HepG2 (cell line): ENCODE measurements at regions not wholly inside any gene's neighbourhood (a gene's known extent, or its start where the extent isn't known, plus 50 kb on each side); places are given as distances from the start of the nearest gene placed in this dataset.

Experiments
- ATAC-seq: fragments of 200-7000 bp; cut with Tn5 transposase; 3 replicates; pipeline ENCODE4 v1.9.1; 2020; ENCODE audit warnings: mild to moderate bottlenecking, moderate library complexity
- BruUV-seq: library from RNA; stranded (reverse); fragments of 400-500 nt; replicated peaks from 2 replicates; lab custom pipeline; 2021; lab: Mats Ljungman, UMichigan
- CTCF ChIA-PET: fragments of 300-600 bp; formaldehyde crosslinking; extraction: SDS; loops from one replicate; lab custom pipeline; 2021; ENCODE audit warnings: low total read pairs, inconsistent platforms, low intra/inter-chr PET ratio; lab: Yijun Ruan, JAX
- POLR2A ChIA-PET: fragments of 350-600 bp; sonication (Branson Sonifier 250); formaldehyde crosslinking; loops from one replicate; lab custom pipeline; 2020; ENCODE audit warnings: antibody characterized with exemption, inconsistent platforms; lab: Yijun Ruan, JAX
- DNase-seq: peaks from one replicate; pipeline ENCODE4 v3.0.0-alpha.2; 2015; ENCODE audit warnings: low spot score
- FAIRE-seq: peaks from 3 replicates; lab custom pipeline; 2011; peaks lifted over from hg19 to GRCh38; lab: Jason Lieb, UNC
- H2AFZ ChIP-seq: one replicate; pipeline ENCODE4 v1.6.1; 2011; ENCODE audit warnings: low read length, inconsistent platforms
- H3K27ac ChIP-seq: fragments of 300-600 bp; 3 replicates; pipeline ENCODE4 v1.8.0; 2011; ENCODE audit warnings: mixed run types, mild to moderate bottlenecking, mixed read lengths, low read length, inconsistent platforms; ENCODE audit not compliant: insufficient read depth; ENCODE audit errors: extremely low read length
- H3K27me3 ChIP-seq, 2 experiments: fragments of 200-600 bp in 1 of 2; 2 replicates in 1 of 2; 3 replicates in 1 of 2; pipeline versions ENCODE4 v1.6.0 to v1.8.0; 2011; ENCODE audit warnings: low read length in 2 of 2, mild to moderate bottlenecking in 2 of 2, moderate library complexity in 2 of 2, inconsistent platforms in 1 of 2; ENCODE audit not compliant: insufficient read depth in 2 of 2, control insufficient read depth in 1 of 2
- H3K36me3 ChIP-seq, 2 experiments: fragments of 200-600 bp in 1 of 2; replicated peaks in 1 of 2; 2 replicates in 1 of 2; 3 replicates in 1 of 2; pipeline versions ENCODE4 v1.5.1 to v1.8.0; 2011; ENCODE audit warnings: low read length in 2 of 2, inconsistent platforms in 1 of 2; ENCODE audit not compliant: insufficient read depth in 2 of 2, control insufficient read depth in 1 of 2
- H3K4me1 ChIP-seq: 2 replicates; pipeline ENCODE4 v1.5.1; 2012; ENCODE audit warnings: low read length, inconsistent platforms; ENCODE audit not compliant: insufficient read depth
- H3K4me2 ChIP-seq: 2 replicates; pipeline ENCODE4 v1.6.0; 2011; ENCODE audit warnings: low read depth, low read length, inconsistent platforms
- H3K4me3 ChIP-seq, 3 experiments: fragments of 200-600 bp in 1 of 3; sonication (generic), shearing (Covaris generic) in 1 of 3; replicated peaks in 1 of 3; 2 replicates each; pipeline ENCODE4 v1.5.1; 2011 to 2016; ENCODE audit warnings: low read length in 3 of 3, inconsistent platforms in 2 of 3, low read depth in 2 of 3, mild to moderate bottlenecking in 2 of 3, control low read depth in 1 of 3, mixed read lengths in 1 of 3; ENCODE audit not compliant: insufficient read depth in 1 of 3
- H3K79me2 ChIP-seq: one replicate; pipeline ENCODE4 v1.6.1; 2011; ENCODE audit warnings: low read length, inconsistent platforms; ENCODE audit not compliant: insufficient read depth
- H3K9ac ChIP-seq: 2 replicates; pipeline ENCODE4 v1.6.0; 2011; ENCODE audit warnings: mild to moderate bottlenecking, low read depth, low read length, inconsistent platforms; ENCODE audit not compliant: insufficient read depth
- H3K9me3 ChIP-seq: 2 replicates; pipeline ENCODE4 v1.5.1; 2012; ENCODE audit warnings: mild to moderate bottlenecking, low read length
- H4K20me1 ChIP-seq: 2 replicates; pipeline ENCODE4 v1.6.0; 2011; ENCODE audit warnings: inconsistent platforms, mild to moderate bottlenecking, low read length, moderate library complexity; ENCODE audit not compliant: insufficient read depth
- BRD4 ChIP-seq: sonication (generic); formaldehyde crosslinking; IDR thresholded peaks from 2 replicates; pipeline ENCODE4 v1.4.0; 2020; ENCODE audit warnings: missing genetic modification reagents
- DR1 ChIP-seq: sonication (generic); formaldehyde crosslinking; IDR thresholded peaks from 2 replicates; pipeline ENCODE4 v1.8.0; 2021; ENCODE audit warnings: mild to moderate bottlenecking, missing genetic modification reagents, inconsistent platforms
- EED ChIP-seq: sonication (generic); formaldehyde crosslinking; IDR thresholded peaks from 2 replicates; pipeline ENCODE4 v1.5.0; 2020; ENCODE audit warnings: mild to moderate bottlenecking, missing genetic modification reagents
- HNRNPLL ChIP-seq: fragments of 200-400 bp; formaldehyde crosslinking; IDR thresholded peaks from 2 replicates; pipeline ENCODE4 v1.6.1; 2017; ENCODE audit warnings: mild to moderate bottlenecking, low read depth, low read length; ENCODE audit not compliant: poor library complexity, severe bottlenecking
- NCOA1 ChIP-seq: sonication (generic); formaldehyde crosslinking; IDR thresholded peaks from 2 replicates; pipeline ENCODE4 v1.9.0; 2021; ENCODE audit warnings: missing genetic modification reagents
- SP140L ChIP-seq: sonication (generic); formaldehyde crosslinking; IDR thresholded peaks from 2 replicates; pipeline ENCODE4 v1.4.0; 2020; ENCODE audit warnings: missing genetic modification reagents, borderline replicate concordance
- TCF7 ChIP-seq: sonication (generic); IDR thresholded peaks from 2 replicates; pipeline ENCODE4 v1.6.1; 2016; ENCODE audit warnings: antibody characterized with exemption, low read depth
- ZNF777 ChIP-seq: sonication (generic); formaldehyde crosslinking; IDR thresholded peaks from 2 replicates; pipeline ENCODE4 v1.4.0; 2020; ENCODE audit warnings: missing genetic modification reagents
- WGBS: methylation state at CpG from one replicate; pipeline ENCODE4 v1.1.6; 2017; ENCODE audit warnings: low lambda C conversion rate; 5-methylcytosine and 5-hydroxymethylcytosine counted together
- in situ Hi-C: cut with HindIII; loops from 2 replicates; pipeline ENCODE4 v1.10.0; 2017; ENCODE audit warnings: low pct_unique_long_range_greater_than_20kb; ENCODE audit not compliant: extremely low pct_ligation_motif_present
- intact Hi-C: fragments of 100-400 bp; cut with micrococcal nuclease; formaldehyde crosslinking; loops from one replicate; pipeline ENCODE4 v1.10.0; 2022; ENCODE audit not compliant: unreplicated experiment
- TF ChIP-seq, protein P1 (sequence below): sonication (generic); formaldehyde crosslinking; conservative IDR thresholded peaks from 2 replicates; pipeline ENCODE4 v1.4.0; 2020; ENCODE audit warnings: missing genetic modification reagents
- TF ChIP-seq, protein P2 (sequence below): sonication (generic); formaldehyde crosslinking; IDR thresholded peaks from 2 replicates; pipeline ENCODE4 v1.4.0; 2020; ENCODE audit warnings: missing genetic modification reagents, borderline replicate concordance

- TF ChIP-seq SP140L (CRISPR knock-in tag), result no peak
- TF ChIP-seq NCOA1 (CRISPR knock-in tag), result no peak
- no peak for TF ChIP-seq DR1 (CRISPR knock-in tag)
- TF ChIP-seq, protein P1, sequence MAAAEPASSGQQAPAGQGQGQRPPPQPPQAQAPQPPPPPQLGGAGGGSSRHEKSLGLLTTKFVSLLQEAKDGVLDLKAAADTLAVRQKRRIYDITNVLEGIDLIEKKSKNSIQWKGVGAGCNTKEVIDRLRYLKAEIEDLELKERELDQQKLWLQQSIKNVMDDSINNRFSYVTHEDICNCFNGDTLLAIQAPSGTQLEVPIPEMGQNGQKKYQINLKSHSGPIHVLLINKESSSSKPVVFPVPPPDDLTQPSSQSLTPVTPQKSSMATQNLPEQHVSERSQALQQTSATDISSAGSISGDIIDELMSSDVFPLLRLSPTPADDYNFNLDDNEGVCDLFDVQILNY (CRISPR knock-in tag), result no peak
- TF ChIP-seq ZNF777, result no peak
- TF ChIP-seq, protein P2, sequence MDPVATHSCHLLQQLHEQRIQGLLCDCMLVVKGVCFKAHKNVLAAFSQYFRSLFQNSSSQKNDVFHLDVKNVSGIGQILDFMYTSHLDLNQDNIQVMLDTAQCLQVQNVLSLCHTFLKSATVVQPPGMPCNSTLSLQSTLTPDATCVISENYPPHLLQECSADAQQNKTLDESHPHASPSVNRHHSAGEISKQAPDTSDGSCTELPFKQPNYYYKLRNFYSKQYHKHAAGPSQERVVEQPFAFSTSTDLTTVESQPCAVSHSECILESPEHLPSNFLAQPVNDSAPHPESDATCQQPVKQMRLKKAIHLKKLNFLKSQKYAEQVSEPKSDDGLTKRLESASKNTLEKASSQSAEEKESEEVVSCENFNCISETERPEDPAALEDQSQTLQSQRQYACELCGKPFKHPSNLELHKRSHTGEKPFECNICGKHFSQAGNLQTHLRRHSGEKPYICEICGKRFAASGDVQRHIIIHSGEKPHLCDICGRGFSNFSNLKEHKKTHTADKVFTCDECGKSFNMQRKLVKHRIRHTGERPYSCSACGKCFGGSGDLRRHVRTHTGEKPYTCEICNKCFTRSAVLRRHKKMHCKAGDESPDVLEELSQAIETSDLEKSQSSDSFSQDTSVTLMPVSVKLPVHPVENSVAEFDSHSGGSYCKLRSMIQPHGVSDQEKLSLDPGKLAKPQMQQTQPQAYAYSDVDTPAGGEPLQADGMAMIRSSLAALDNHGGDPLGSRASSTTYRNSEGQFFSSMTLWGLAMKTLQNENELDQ (CRISPR knock-in tag), result no peak
- no peak for TF ChIP-seq BRD4 (CRISPR knock-in tag)
- no peak for TF ChIP-seq EED (CRISPR knock-in tag)
- TF ChIP-seq TCF7, result no peak
- no peak for TF ChIP-seq HNRNPLL
- POLR2A ChIA-PET, result no interaction called here
- in situ Hi-C loops (no loop called here), intact Hi-C loops (no loop called here)
- Histone ChIP-seq H3K4me3 (no peak overlapping the region), H3K36me3 (no peaks in the 10 kb centered on the region), H3K27me3 (no peaks in the 10 kb centered on the region; a peak in 1 of 5 replicates), H3K9me3 (no peaks in the 10 kb centered on the region), H4K20me1 (no peaks in the 10 kb centered on the region), H2AFZ (no peak overlapping the region), H3K4me2 (no peak overlapping the region), H3K27ac (no peak overlapping the region), H3K9ac (no peak overlapping the region), H3K79me2 (no peaks in the 10 kb centered on the region), H3K4me1 (no peaks in the 10 kb centered on the region)
- no TSS peak for BruUV-seq
- 65% methylated on average over 6 of the region's 6 CpGs for WGBS
- FAIRE-seq (no peak), ATAC-seq (no peak), DNase-seq (no peak)
- CTCF ChIA-PET, result no interaction called here
These were observed 177.3 kb downstream of the DKK1 start for GRCh38 chr10:52491246-52491995.
